ENCODE measurements at regions not wholly inside any gene's neighbourhood (a gene's known extent, or its start where the extent isn't known, plus 50 kb on each side); places are given as distances from the start of the nearest gene placed in this dataset.

DNA sequence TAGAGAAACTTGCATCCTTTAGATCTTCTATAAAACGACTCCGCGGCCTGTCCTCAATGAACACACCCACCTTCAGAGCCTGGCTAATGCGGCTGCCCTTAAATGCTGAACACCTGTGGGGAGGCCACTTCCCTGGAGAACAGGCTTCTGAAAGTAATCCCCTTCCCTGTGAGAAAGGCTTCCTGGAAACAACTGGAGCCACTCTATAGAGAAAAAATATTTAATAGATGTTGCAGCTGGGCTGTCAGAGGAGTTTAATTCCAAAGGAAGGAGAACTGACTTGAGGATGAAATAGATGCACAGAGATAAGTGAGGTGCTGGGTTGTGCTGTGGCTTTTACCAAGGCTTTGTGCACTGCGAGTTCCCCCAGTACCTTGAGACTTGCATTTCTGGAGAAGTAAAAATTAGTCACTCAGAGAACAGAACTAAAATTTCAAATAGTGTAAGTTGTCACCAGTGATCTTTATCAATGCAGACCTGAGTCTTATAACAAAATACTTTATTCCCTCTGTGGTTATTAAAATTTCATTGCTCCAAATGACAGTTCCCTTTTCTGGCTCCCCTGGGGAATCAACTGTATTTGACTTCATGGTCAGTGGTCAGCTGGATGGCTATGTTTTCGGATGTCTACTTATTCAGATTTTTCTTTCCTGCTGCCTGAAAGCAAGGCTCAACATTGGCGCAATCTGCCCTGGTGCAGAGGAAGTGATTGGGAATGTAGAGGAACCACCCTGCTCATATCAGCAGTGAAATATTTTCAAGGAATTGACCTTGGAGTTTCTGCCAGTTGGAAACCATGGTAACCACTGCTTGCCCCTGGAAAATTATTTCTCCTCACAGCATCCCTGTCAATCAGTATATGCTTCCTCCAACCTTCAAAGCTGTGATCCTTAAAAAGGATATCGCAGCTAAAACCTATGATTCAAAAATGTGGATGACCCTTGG lies 238.8 kb downstream of the SMARCA2 start:
- TF ChIP-seq CTCF (IDR thresholded peaks at IDR 0.05) (no peak), EP300 (IDR thresholded peaks at IDR 0.05) (no peak), POLR2A (IDR thresholded peaks at IDR 0.05) (no peak)

Data from upper lobe of left lung (tissue), 4 donors.